ENCODE measurements at regions not wholly inside any gene's neighbourhood (a gene's known extent, or its start where the extent isn't known, plus 50 kb on each side); places are given as distances from the start of the nearest gene placed in this dataset.
"Not testable (repeated sequence)": the region's sequence is repeated elsewhere in the genome, so short reads cannot be mapped to it uniquely, and the experiment has no call there.

DNA sequence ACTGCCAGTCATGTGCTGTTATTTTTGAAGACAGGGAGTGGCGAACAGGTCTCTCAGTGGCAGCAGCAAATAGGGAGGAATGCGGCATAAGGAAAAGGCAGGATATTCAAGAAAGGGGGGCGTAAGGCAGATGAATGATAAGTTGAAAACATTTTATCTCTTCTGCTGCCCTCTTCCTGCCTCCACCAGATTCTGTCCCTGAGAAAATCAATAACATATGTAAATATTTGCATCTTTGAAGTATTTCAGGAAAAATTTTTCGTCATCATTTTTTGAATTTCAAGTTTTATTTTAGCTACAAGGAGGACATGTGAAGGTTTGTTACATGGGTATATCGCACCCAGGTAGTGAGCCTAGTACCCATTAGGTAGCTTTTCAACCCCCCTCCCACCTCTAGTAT is 616.7 kb downstream of the MCTP2 start:
- no peaks in the 10 kb centered on the region for H3K4me1 Mint-ChIP-seq
- H3K4me3 Mint-ChIP-seq, result no peak overlapping the region
- H3K27ac Mint-ChIP-seq, result no peak overlapping the region
- no peaks in the 10 kb centered on the region for H3K36me3 Mint-ChIP-seq
- peaks cover 61% of the 10 kb centered on the region for H3K27me3 Mint-ChIP-seq
- H3K9me3 Mint-ChIP-seq, result peaks cover 5% of the 10 kb centered on the region
- DNase-seq, result no peak

DNA sequence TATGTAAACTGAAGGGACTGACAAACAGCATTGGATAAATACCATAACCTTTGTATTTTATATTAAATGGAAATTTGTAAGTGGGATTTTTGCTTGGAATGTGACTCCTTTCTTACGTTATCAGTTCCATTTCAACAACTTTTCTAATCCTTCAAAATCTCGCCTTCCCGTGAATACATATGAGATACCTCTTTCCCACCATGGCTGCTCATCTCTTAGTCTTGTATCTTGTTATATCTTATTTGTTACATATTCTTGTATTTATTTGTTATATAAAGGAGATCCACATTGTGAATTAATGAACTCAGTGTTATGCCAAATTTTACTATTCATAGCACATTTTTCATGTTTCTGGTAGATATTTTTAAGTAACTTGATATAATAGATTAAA is 623.7 kb downstream of the MCTP2 start:
- DNase-seq, result no peak
- H3K4me3 Mint-ChIP-seq, result no peak overlapping the region
- no peaks in the 10 kb centered on the region for H3K9me3 Mint-ChIP-seq
- peaks cover 20% of the 10 kb centered on the region for H3K27me3 Mint-ChIP-seq
- H3K27ac Mint-ChIP-seq, result no peak overlapping the region
- no peaks in the 10 kb centered on the region for H3K4me1 Mint-ChIP-seq
- no peaks in the 10 kb centered on the region for H3K36me3 Mint-ChIP-seq

DNA sequence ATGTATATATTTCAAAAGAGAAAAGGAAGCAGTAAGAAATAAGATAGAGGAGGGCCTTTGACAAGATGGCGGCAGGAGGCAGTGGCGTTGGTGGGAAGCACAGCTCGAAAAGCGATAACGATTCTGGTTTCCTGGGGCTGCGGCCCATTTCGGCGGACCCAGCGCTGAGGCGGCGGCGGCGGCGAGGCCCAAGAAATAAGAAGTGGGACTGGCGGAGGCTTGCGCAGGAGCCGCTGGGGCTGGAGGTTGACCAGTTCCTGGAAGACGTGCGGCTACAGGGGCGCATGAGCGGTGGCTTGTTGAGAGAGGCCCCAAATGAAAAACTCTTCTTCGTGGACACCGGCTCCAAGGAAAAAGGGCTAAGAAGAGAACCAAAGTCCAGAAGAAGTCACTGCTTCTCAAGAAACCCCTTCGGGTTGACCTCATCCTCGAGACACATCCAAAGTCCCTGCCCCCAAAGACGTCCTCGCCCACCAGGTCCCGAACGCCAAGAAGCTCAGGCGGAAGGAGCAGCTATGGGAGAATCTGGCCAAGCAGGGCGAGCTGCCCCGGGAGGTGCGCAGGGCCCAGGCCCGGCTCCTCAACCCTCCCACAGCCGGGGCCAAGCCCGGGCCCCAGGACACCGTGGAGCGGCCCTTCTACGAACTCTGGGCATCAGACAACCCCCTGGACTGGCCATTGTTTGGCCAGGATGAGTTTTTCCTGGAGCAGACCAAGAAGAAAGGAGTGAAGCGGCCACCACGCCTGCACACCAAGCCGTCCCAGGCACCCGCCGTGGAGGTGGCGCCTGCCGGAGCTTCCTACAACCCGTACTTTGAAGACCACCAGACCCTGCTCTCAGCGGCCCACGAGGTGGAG is 624.3 kb downstream of the MCTP2 start:
- Mint-ChIP-seq H3K27me3 (peaks cover 20% of the 10 kb centered on the region), H3K27ac (no peak overlapping the region), H3K36me3 (no peaks in the 10 kb centered on the region), H3K4me3 (no peak overlapping the region), H3K9me3 (no peaks in the 10 kb centered on the region), H3K4me1 (no peaks in the 10 kb centered on the region)
- DNase-seq, result no peak

DNA sequence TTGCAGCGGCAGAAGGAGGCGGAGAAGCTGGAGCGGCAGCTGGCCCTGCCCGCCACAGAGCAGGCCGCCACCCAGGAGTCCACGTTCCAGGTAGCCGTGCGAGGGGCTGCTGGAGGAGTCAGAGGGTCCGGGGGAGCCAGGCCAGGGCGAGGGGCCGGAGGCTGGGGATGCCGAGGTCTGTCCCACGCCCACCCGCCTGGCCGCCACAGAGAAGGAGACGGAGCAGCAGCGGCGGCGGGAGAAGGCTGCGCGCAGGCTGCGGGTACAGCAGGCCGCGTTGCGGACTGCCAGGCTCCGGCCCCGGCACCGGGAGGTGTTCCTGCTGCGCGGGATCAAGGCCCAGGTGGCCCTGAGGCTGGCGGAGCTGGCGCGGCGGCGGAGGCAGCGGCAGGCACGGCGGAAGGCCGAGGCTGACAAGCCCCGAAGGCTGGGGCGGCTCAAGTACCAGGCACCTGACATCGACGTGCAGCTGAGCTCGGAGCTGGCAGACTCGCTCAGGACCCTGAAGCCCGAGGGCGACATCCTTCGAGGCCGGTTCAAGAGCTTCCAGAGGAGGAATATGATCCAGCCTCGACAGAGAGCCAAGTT is 625.0 kb downstream of the MCTP2 start:
- no peak for DNase-seq
- no peaks in the 10 kb centered on the region for H3K36me3 Mint-ChIP-seq
- no peaks in the 10 kb centered on the region for H3K9me3 Mint-ChIP-seq
- no peaks in the 10 kb centered on the region for H3K4me1 Mint-ChIP-seq
- peaks cover 15% of the 10 kb centered on the region for H3K27me3 Mint-ChIP-seq
- H3K27ac Mint-ChIP-seq, result no peak overlapping the region
- H3K4me3 Mint-ChIP-seq, result no peak overlapping the region

DNA sequence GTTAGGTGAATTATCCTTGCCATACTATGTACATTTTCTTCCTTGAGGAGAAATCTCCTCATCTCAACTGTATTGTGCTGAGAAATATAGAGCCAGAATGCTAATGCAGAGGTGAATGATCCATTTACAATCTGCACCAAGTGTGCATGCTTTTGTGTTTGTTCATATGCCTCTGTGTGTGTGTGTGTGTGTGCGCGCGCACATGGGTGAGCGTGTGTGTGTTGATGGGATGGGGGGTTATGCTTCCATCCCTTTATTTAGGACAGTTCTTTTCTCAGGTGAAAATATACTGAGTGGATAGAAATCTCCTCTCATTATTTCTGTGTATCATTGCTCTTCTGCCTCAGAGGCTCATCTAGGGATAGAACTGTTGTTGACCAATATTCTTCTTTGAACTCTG is 626.1 kb downstream of the MCTP2 start:
- no peaks in the 10 kb centered on the region for H3K36me3 Mint-ChIP-seq
- H3K4me1 Mint-ChIP-seq, result no peaks in the 10 kb centered on the region
- H3K4me3 Mint-ChIP-seq, result no peak overlapping the region
- no peak overlapping the region for H3K27ac Mint-ChIP-seq
- H3K27me3 Mint-ChIP-seq, result peaks cover 7% of the 10 kb centered on the region
- DNase-seq, result no peak
- peaks cover 3% of the 10 kb centered on the region for H3K9me3 Mint-ChIP-seq

DNA sequence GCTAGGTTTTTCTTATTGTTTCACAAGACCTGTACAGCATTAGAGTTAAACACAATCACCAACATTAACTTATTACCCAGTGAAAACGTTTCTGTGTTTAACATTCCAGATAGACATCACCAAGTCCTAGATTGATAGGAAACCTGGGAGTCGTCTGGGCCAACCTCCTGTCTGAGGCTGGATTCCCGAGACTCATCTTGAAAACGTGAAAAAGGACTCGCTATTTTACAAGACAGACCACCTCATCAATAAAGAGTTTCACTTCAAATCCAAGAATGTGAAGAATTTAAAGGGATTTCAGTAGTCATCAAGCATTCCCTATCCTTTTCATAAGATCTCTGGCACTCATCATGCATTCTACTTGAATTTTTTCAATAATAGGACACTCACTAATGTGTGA is 626.6 kb downstream of the MCTP2 start:
- no peak overlapping the region for H3K4me3 Mint-ChIP-seq
- H3K27ac Mint-ChIP-seq, result no peak overlapping the region
- no peak for DNase-seq
- no peaks in the 10 kb centered on the region for H3K4me1 Mint-ChIP-seq
- H3K36me3 Mint-ChIP-seq, result no peaks in the 10 kb centered on the region
- peaks cover 6% of the 10 kb centered on the region for H3K27me3 Mint-ChIP-seq
- H3K9me3 Mint-ChIP-seq, result peaks cover 7% of the 10 kb centered on the region

DNA sequence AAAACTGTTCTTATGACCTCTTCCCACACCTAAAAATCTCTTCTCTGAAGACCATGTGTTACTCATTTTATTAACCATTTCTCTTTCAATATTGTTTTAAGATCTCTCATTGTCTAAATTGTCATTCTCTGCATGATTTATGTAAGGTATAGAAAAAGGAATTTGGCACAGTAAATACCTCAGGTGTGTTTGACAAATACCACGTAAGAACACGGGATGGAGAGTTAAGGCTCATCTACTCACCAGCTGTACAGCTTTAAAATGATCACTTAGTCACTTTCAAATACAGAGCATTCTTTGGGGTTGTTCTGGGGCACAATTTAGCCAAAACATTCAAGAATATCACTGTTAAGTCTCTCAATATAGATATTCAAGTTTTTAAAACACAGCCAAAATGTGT is 627.1 kb downstream of the MCTP2 start:
- no peak for DNase-seq
- Mint-ChIP-seq H3K4me1 (no peaks in the 10 kb centered on the region), H3K9me3 (peaks cover 8% of the 10 kb centered on the region), H3K27ac (no peak overlapping the region), H3K36me3 (no peaks in the 10 kb centered on the region), H3K4me3 (no peak overlapping the region), H3K27me3 (peaks cover 2% of the 10 kb centered on the region)

DNA sequence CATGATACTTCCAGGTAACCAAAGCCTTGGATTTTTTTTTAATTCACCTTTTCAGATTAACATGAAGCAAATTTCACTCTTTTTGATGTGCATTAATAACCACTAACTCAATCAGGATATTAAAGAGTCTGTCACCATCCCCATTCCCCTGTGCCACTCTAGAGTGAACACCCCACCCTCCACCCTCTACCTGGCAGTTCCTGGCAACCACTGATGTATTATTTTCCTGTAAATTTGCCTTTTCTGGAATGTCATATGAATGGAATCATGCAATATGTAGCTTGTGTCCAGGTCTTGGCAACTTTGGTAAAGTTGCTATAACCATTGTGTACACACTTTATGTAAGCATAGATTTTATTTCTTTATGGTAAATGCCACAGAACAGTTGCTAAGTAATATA is 627.6 kb downstream of the MCTP2 start:
- Mint-ChIP-seq H3K9me3 (peaks cover 8% of the 10 kb centered on the region), H3K27ac (no peak overlapping the region), H3K36me3 (no peaks in the 10 kb centered on the region), H3K4me3 (no peak overlapping the region), H3K27me3 (no peaks in the 10 kb centered on the region), H3K4me1 (no peaks in the 10 kb centered on the region)
- no peak for DNase-seq

DNA sequence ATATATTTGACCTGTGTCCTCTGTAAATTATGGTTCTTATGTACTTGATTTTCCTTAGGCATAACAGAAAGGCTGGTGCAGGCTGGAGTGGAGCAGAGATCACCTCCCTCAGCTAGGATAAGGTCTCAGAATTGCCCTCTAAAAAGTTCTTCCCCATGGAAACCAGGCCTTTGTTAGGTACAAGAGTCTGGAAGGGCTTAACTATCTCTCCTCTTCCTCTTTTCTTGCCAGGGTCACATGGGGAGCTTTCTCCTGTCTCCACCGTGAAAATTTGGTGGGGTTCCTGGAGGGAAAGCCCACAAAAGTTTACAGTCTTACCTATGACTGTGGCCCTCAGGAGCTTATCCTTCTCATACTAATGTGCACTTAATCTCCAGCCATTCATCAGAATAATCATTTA is 633.2 kb downstream of the MCTP2 start:
- no peaks in the 10 kb centered on the region for H3K36me3 Mint-ChIP-seq
- no peaks in the 10 kb centered on the region for H3K4me1 Mint-ChIP-seq
- no peak for DNase-seq
- H3K9me3 Mint-ChIP-seq, result peaks cover 8% of the 10 kb centered on the region
- no peak overlapping the region for H3K4me3 Mint-ChIP-seq
- H3K27ac Mint-ChIP-seq, result no peak overlapping the region
- peaks cover 6% of the 10 kb centered on the region for H3K27me3 Mint-ChIP-seq

DNA sequence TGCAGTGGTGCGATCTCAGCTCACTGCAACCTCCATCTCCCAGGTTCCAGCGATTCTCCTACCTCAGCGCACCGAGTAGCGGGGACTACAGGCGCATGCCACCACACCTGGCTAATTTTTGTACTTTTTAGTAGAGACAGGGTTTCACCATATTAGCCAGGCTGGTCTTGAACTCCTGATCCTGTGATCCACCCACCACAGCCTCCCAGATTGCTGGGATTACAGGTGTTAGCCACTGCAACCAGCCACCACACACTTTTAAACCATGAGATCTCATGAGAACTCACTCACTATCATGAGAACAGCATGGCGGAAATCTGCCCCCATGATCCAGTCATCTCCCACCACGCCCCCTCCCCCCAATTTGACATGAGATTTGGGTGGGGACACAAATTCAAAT is 636.9 kb downstream of the MCTP2 start:
- not testable (repeated sequence) for H3K27me3 Mint-ChIP-seq, H3K4me3 Mint-ChIP-seq, H3K27ac Mint-ChIP-seq, H3K9me3 Mint-ChIP-seq, DNase-seq, H3K36me3 Mint-ChIP-seq, H3K4me1 Mint-ChIP-seq

DNA sequence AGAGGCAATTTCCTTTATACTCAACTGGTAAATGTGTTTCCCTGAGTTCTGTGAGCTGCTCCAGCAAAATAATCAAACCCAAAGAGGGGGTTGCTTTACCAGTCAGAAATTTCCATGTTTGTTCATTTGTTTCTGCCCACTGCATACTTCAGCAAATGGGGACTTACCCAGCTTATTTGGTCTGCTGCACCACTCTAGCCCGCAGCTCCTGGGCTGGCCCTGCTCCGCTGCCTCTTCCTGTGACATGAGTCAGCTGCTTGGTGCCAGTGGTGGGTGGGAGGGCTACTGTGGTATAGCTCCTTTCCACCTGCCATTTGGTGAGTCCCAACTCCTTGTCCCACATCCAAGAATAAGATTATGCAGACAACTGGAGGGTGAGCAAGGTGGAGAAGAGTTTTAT is 644.2 kb downstream of the MCTP2 start:
- Mint-ChIP-seq H3K27ac (no peak overlapping the region), H3K9me3 (peaks cover 4% of the 10 kb centered on the region), H3K4me1 (no peaks in the 10 kb centered on the region), H3K36me3 (no peaks in the 10 kb centered on the region), H3K4me3 (no peak overlapping the region), H3K27me3 (peaks cover 3% of the 10 kb centered on the region)
- no peak for DNase-seq

DNA sequence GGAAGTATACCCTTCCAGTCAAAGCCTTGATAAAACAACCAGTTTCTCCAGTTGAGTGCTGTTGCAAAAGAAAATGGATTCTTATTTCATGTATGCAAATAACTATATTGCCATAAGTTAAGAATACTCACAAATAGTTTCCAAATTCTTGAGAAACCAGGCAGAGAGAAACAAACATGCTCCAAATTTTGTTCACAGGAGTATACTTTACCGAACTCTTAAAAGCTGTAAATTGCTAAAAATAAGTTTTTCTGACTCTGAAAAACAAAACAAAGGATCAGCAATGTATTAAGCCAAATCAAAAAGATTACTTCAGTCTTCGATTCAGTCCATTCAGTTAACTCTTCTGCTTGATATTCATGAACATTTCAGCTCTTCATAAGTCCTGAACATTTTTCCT is 646.5 kb downstream of the MCTP2 start:
- Mint-ChIP-seq H3K4me3 (no peak overlapping the region), H3K27ac (no peak overlapping the region), H3K27me3 (peaks cover 3% of the 10 kb centered on the region), H3K36me3 (no peaks in the 10 kb centered on the region), H3K4me1 (no peaks in the 10 kb centered on the region), H3K9me3 (peaks cover 4% of the 10 kb centered on the region)
- no peak for DNase-seq

DNA sequence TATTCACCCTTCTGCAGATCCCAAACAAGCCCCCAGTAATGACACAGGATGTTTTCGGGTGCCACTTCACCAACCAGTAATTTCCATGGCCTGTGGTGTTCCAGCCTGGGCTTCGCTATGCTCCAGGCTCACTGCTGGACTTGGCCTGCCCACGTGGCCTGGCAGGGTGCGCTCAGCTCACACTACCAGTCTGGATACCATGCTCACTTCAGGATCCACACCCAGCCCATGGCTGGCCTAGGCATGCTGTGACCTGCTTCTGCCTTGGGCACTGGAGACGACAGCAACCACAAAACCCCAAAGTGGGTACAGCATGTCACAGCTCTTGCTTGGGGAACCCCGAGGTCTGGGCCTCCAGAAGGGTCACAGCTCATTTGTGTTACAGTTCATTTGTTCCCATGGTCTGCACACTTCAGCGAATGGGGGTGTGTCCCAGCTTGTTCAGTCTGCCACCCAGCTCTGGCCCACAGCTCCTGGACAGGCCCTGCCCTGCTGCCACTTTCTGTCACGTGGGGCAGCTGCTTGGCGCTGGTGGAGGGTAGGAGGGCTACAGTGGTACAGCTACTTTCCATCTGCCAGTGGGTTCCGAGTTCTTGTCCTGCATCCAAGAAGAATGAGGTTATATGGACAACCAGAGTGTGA is 650.8 kb downstream of the MCTP2 start:
- Mint-ChIP-seq H3K27ac (no peak overlapping the region), H3K27me3 (no peaks in the 10 kb centered on the region), H3K4me1 (no peaks in the 10 kb centered on the region), H3K4me3 (no peak overlapping the region), H3K36me3 (no peaks in the 10 kb centered on the region), H3K9me3 (peaks cover 10% of the 10 kb centered on the region)
- no peak for DNase-seq

DNA sequence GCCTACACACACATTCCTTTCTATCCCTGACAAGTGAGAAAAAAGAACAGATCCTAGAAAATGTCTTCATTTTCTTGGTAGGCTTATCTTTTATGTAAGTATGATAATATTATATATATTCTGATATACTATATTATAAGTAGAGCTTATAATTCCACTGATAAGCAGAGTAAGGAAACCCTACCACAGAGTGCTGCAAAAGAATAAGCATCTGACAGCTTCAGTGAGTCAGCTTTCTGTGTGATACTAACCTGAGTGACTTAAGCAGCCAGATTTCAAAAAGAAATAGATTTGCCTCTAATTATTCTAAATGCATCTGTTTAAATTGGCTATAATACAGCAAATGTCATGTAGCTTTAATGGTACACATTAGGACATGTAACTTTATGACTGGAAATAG is 656.0 kb downstream of the MCTP2 start:
- no peak overlapping the region for H3K4me3 Mint-ChIP-seq
- H3K27ac Mint-ChIP-seq, result no peak overlapping the region
- peaks cover 7% of the 10 kb centered on the region for H3K9me3 Mint-ChIP-seq
- no peaks in the 10 kb centered on the region for H3K36me3 Mint-ChIP-seq
- DNase-seq, result no peak
- H3K27me3 Mint-ChIP-seq, result no peaks in the 10 kb centered on the region
- H3K4me1 Mint-ChIP-seq, result no peaks in the 10 kb centered on the region

DNA sequence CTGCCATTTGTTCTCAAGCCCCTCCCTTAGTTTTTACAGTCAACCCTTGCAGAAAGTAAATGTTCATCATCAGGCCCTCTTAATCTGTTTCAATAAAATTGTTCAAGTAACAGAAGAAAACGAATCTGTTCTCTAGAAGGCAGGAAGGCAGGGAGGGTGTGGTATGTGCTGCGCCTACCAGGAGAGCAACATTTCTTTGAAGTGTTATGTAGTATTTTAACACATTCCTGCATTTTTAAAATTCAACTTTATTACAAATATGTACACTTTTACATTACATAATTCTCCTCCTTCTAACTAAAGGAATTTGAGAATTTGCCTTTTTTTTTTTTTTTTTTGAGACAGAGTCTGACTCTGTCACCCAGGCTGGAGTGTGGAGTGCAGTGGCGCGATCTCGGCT is 657.8 kb downstream of the MCTP2 start:
- peaks cover 5% of the 10 kb centered on the region for H3K9me3 Mint-ChIP-seq
- H3K27ac Mint-ChIP-seq, result no peak overlapping the region
- H3K36me3 Mint-ChIP-seq, result no peaks in the 10 kb centered on the region
- DNase-seq, result no peak
- no peak overlapping the region for H3K4me3 Mint-ChIP-seq
- H3K27me3 Mint-ChIP-seq, result no peaks in the 10 kb centered on the region
- H3K4me1 Mint-ChIP-seq, result no peaks in the 10 kb centered on the region

DNA sequence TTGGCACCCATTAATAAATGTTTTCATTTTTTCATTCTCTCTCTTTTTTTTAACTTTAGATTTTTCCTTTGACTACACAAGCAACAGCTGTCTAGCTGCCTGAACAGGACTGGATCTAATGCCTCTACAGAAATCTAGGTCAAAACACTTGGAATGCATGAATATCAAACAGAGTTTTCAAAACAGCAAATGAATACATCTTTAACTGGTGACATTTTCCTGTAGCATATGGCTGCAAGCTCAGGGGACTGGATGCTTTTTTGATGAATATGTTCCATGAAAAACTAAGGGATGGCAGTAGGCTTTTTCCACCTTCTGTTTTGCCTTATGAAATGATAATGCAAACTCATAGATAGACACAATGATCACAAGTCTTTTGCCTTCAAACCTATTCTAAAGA is 661.7 kb downstream of the MCTP2 start:
- H3K4me3 Mint-ChIP-seq, result no peak overlapping the region
- no peaks in the 10 kb centered on the region for H3K4me1 Mint-ChIP-seq
- H3K36me3 Mint-ChIP-seq, result no peaks in the 10 kb centered on the region
- DNase-seq, result no peak
- peaks cover 2% of the 10 kb centered on the region for H3K9me3 Mint-ChIP-seq
- H3K27ac Mint-ChIP-seq, result no peak overlapping the region
- peaks cover 4% of the 10 kb centered on the region for H3K27me3 Mint-ChIP-seq
